ENCODE measurements at regions not wholly inside any gene's neighbourhood (a gene's known extent, or its start where the extent isn't known, plus 50 kb on each side); places are given as distances from the start of the nearest gene placed in this dataset.

DNA sequence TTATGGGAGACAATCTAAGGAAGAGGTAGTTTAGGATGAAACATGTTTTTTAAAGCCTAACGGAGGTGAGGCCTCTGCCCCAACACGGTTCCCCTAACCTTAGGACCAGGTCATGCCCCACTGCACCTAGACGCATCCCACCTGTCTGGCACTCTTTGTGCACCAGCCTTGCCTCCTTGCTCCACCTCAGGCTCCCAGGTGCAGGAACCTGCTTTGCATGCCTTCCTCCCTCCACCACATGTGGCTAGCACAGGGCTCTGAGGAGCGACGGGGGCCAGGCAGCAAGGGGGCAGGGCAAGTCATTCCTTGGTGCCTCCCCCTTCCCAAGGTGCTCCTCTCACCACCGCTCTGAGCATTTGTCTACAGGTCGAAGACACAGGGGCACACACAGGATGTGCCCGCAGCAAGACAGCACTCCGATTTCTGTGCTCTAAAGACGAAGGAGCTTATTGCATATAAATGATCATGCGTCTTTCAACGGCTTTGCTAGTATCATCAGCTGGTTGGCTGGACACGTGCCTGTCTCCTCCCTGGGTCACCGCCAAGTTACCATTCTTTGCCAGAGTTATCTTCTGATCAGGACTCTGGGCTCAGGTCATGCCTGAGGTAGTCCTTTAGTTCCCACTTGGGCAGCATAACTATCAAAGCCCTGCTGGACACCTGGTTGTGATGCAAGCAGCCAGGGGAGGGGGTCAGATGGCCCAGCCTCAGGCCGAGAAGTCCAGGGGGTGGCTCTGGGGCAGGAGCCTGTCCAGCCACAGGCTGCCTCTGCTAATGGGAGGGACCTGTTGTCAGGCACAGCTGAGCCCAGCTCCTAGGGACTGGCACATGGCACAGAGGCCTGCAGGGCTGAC is 172.0 kb upstream of the NTM start:
- TF ChIP-seq POLR2AphosphoS5 (IDR thresholded peaks at IDR 0.05): no peak
- TF ChIP-seq, protein P1, sequence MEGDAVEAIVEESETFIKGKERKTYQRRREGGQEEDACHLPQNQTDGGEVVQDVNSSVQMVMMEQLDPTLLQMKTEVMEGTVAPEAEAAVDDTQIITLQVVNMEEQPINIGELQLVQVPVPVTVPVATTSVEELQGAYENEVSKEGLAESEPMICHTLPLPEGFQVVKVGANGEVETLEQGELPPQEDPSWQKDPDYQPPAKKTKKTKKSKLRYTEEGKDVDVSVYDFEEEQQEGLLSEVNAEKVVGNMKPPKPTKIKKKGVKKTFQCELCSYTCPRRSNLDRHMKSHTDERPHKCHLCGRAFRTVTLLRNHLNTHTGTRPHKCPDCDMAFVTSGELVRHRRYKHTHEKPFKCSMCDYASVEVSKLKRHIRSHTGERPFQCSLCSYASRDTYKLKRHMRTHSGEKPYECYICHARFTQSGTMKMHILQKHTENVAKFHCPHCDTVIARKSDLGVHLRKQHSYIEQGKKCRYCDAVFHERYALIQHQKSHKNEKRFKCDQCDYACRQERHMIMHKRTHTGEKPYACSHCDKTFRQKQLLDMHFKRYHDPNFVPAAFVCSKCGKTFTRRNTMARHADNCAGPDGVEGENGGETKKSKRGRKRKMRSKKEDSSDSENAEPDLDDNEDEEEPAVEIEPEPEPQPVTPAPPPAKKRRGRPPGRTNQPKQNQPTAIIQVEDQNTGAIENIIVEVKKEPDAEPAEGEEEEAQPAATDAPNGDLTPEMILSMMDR (IDR thresholded peaks at IDR 0.05): no peak
- TF ChIP-seq POLR2A (IDR thresholded peaks at IDR 0.05): no peak

All from prostate gland (tissue), 2 donors.